ENCODE measurements at regions not wholly inside any gene's neighbourhood (a gene's known extent, or its start where the extent isn't known, plus 50 kb on each side); places are given as distances from the start of the nearest gene placed in this dataset.

DNA sequence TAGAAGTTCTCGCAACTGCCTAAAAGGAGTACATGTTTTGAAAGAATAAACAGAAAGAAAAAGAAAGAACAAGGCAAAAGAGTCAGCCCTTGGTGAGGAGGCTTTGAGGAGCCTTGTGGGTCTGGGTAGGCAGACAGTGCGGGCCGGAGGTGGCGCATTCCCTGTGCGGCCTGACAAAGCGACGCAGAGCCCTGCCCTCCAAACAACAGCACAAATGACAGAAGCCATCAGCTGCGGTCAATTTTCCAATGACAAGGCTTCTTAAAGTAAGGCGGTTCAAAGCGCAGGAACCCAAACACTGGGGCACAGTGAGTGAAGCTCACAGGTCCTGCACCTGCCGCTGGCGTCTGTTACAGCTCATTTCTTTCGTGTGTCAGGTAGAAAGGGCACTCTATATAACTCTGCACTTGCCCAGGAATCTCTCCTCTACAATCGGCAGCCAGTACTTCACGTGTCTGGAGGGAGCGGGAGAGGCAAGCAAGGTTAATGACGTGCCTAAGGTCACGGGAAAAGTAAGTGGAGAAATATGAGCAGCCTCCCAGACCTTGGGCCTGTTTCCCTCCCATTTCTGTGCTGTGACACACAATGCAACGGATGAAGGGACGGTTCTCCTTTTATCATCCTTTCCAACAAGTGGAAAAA lies 178.1 kb downstream of the OPA1 start:
- Histone ChIP-seq H3K9me3 (ENCODE audit: control insufficient read depth, insufficient read depth, low read length) (no peaks in the 10 kb centered on the region), H3K4me3 (ENCODE audit: low read length) (no peak overlapping the region), H3K27ac (ENCODE audit: low read depth, low read length) (no peak overlapping the region), H3K36me3 (ENCODE audit: control insufficient read depth, low read length) (no peaks in the 10 kb centered on the region), H3K79me2 (ENCODE audit: control insufficient read depth, low read length) (no peaks in the 10 kb centered on the region), H3K4me2 (ENCODE audit: low read length) (no peak overlapping the region), H4K20me1 (ENCODE audit: control insufficient read depth, insufficient read depth, low read depth, low read length) (no peaks in the 10 kb centered on the region), H3K27me3 (ENCODE audit: control insufficient read depth, low read length) (peaks cover 3% of the 10 kb centered on the region; the same call in 1 of the 2 replicates), H3K4me1 (ENCODE audit: control insufficient read depth, low read length) (peaks cover 3% of the 10 kb centered on the region), H3K9me2 (replicated peaks; ENCODE audit: control insufficient read depth, low read length) (no peaks in the 10 kb centered on the region), H3F3A (ENCODE audit: control insufficient read depth, insufficient read depth) (no peaks in the 10 kb centered on the region)
- TF ChIP-seq, protein P1, sequence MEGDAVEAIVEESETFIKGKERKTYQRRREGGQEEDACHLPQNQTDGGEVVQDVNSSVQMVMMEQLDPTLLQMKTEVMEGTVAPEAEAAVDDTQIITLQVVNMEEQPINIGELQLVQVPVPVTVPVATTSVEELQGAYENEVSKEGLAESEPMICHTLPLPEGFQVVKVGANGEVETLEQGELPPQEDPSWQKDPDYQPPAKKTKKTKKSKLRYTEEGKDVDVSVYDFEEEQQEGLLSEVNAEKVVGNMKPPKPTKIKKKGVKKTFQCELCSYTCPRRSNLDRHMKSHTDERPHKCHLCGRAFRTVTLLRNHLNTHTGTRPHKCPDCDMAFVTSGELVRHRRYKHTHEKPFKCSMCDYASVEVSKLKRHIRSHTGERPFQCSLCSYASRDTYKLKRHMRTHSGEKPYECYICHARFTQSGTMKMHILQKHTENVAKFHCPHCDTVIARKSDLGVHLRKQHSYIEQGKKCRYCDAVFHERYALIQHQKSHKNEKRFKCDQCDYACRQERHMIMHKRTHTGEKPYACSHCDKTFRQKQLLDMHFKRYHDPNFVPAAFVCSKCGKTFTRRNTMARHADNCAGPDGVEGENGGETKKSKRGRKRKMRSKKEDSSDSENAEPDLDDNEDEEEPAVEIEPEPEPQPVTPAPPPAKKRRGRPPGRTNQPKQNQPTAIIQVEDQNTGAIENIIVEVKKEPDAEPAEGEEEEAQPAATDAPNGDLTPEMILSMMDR (IDR thresholded peaks at IDR 0.05; ENCODE audit: low read depth, low read length, poor library complexity, severe bottlenecking), result no peak
- no peak for TF ChIP-seq EZH2phosphoT487 (IDR thresholded peaks at IDR 0.05; ENCODE audit: borderline replicate concordance, low read length)

DNA sequence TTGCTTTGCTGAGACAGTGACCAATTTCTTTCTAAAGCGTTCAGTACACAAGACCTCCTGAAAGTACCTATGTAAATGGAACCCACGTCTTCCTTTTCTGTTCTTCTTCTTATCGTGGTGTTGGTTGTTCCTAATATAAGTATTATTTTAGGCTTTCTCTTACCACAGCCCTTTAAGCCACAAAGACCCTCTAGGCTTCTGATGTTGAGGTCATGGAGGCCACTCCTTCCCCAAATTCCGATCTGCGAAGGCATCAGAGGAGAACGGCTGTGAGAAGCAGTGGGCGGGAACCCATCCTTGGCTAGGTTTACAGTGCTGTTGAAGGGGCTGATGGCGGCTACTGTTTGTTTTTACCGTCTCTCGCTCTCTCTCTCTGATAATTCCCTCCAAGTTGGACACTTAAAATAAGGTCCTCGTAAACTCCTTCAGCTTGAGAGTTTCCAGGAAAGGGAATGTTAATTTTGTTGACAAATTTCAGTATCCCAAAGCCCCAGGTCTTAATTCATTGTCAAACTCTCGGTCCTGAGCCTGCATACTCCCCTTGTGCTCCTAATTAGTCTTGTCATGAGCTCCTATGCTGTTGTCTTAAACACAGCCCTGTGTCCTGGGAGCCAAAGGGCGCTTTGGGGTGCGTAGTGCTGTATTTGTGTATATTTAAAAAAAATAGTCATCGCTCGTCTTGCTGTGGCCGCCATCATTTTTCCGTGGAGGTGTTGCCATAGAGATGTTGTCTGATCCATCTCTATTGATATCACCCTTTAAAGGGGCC lies 178.8 kb downstream of the OPA1 start:
- no peaks in the 10 kb centered on the region for H3K9me2 ChIP-seq (replicated peaks; ENCODE audit: control insufficient read depth, low read length)
- no peaks in the 10 kb centered on the region for H4K20me1 ChIP-seq (ENCODE audit: control insufficient read depth, insufficient read depth, low read depth, low read length)
- peaks cover 3% of the 10 kb centered on the region; the same call in 1 of the 2 replicates for H3K27me3 ChIP-seq (ENCODE audit: control insufficient read depth, low read length)
- H3K27ac ChIP-seq (ENCODE audit: low read depth, low read length), result no peak overlapping the region
- no peak overlapping the region for H3K4me3 ChIP-seq (ENCODE audit: low read length)
- no peak overlapping the region for H3K4me2 ChIP-seq (ENCODE audit: low read length)
- H3K4me1 ChIP-seq (ENCODE audit: control insufficient read depth, low read length), result peaks cover 10% of the 10 kb centered on the region
- no peaks in the 10 kb centered on the region for H3K9me3 ChIP-seq (ENCODE audit: control insufficient read depth, insufficient read depth, low read length)
- H3F3A ChIP-seq (ENCODE audit: control insufficient read depth, insufficient read depth), result no peaks in the 10 kb centered on the region
- TF ChIP-seq, protein P1 (IDR thresholded peaks at IDR 0.05; ENCODE audit: low read depth, low read length, poor library complexity, severe bottlenecking), result no peak
- no peak for TF ChIP-seq EZH2phosphoT487 (IDR thresholded peaks at IDR 0.05; ENCODE audit: borderline replicate concordance, low read length)
- H3K79me2 ChIP-seq (ENCODE audit: control insufficient read depth, low read length), result no peaks in the 10 kb centered on the region
- no peaks in the 10 kb centered on the region for H3K36me3 ChIP-seq (ENCODE audit: control insufficient read depth, low read length)

DNA sequence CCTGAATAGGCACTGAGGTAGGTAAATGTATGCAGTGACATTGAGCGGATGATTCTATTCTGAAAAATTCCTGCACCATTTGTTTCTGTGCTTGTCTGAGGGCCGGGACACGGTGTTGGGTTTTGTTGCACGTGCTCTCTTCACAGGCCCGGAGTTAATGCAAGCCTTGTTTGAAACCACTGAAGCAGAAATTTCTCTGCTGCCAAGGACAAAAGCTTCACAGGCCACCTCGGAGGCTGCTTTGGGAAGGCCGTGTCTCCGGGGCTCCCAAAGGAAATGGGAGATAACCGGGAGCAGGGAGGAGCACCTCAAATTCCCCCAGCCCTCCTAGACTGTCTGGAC lies 179.4 kb downstream of the OPA1 start:
- Histone ChIP-seq H3K36me3 (ENCODE audit: control insufficient read depth, low read length) (no peaks in the 10 kb centered on the region), H3K27me3 (ENCODE audit: control insufficient read depth, low read length) (peaks cover 6% of the 10 kb centered on the region; the same call in 1 of the 2 replicates), H3K4me2 (ENCODE audit: low read length) (no peak overlapping the region), H3K4me3 (ENCODE audit: low read length) (no peak overlapping the region), H3K79me2 (ENCODE audit: control insufficient read depth, low read length) (no peaks in the 10 kb centered on the region), H4K20me1 (ENCODE audit: control insufficient read depth, insufficient read depth, low read depth, low read length) (no peaks in the 10 kb centered on the region), H3F3A (ENCODE audit: control insufficient read depth, insufficient read depth) (no peaks in the 10 kb centered on the region), H3K9me2 (replicated peaks; ENCODE audit: control insufficient read depth, low read length) (no peaks in the 10 kb centered on the region), H3K4me1 (ENCODE audit: control insufficient read depth, low read length) (peaks cover 16% of the 10 kb centered on the region), H3K9me3 (ENCODE audit: control insufficient read depth, insufficient read depth, low read length) (no peaks in the 10 kb centered on the region), H3K27ac (ENCODE audit: low read depth, low read length) (no peak overlapping the region)
- TF ChIP-seq, protein P1 (IDR thresholded peaks at IDR 0.05; ENCODE audit: low read depth, low read length, poor library complexity, severe bottlenecking), result no peak
- no peak for TF ChIP-seq EZH2phosphoT487 (IDR thresholded peaks at IDR 0.05; ENCODE audit: borderline replicate concordance, low read length)
